Kidney epithelial cell (primary cell): ENCODE measurements at regions not wholly inside any gene's neighbourhood (a gene's known extent, or its start where the extent isn't known, plus 50 kb on each side); places are given as distances from the start of the nearest gene placed in this dataset.

ENCODE experiments used
- DNase-seq: peaks from one replicate; pipeline ENCODE4 v3.0.0-alpha.2; 2010; ENCODE audit warnings: low read depth
- H3K27me3 ChIP-seq: 2 replicates; pipeline ENCODE4 v1.6.0; 2011; ENCODE audit warnings: low read length; ENCODE audit not compliant: control insufficient read depth, insufficient read depth
- H3K36me3 ChIP-seq: 2 replicates; pipeline ENCODE4 v1.5.1; 2011; ENCODE audit warnings: low read length; ENCODE audit not compliant: control insufficient read depth, insufficient read depth
- H3K4me3 ChIP-seq: 2 replicates; pipeline ENCODE4 v1.5.1; 2011; ENCODE audit warnings: low read depth, mild to moderate bottlenecking, control low read depth, low read length
- TF ChIP-seq, protein P1 (sequence below): IDR thresholded peaks from 2 replicates; pipeline ENCODE4 v1.5.1; 2011; ENCODE audit warnings: mild to moderate bottlenecking, moderate library complexity, low read length, control low read depth, inconsistent platforms; ENCODE audit not compliant: insufficient read depth, poor library complexity, severe bottlenecking

DNA sequence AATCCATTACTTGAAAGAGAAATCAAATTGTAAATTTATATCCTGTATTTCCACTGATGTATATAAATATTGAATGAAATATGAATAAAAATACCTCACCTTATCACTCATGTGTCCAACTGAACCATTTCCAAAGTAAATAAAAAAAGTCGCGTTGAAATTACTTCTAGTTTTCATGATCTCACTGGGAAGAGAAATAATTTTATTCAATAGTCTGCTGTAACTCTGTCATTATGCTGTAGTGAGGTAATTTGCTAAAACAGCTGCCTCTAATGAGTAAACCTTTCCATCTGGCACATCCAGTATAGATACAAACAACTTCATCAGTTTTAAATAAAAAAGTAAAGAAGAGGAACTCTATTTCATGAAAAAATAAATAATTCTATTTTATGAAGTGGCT, 611.5 kb downstream of the ZNF608 start:
- Histone ChIP-seq H3K27me3 (no peaks in the 10 kb centered on the region), H3K4me3 (no peak overlapping the region), H3K36me3 (no peaks in the 10 kb centered on the region)
- TF ChIP-seq, protein P1, sequence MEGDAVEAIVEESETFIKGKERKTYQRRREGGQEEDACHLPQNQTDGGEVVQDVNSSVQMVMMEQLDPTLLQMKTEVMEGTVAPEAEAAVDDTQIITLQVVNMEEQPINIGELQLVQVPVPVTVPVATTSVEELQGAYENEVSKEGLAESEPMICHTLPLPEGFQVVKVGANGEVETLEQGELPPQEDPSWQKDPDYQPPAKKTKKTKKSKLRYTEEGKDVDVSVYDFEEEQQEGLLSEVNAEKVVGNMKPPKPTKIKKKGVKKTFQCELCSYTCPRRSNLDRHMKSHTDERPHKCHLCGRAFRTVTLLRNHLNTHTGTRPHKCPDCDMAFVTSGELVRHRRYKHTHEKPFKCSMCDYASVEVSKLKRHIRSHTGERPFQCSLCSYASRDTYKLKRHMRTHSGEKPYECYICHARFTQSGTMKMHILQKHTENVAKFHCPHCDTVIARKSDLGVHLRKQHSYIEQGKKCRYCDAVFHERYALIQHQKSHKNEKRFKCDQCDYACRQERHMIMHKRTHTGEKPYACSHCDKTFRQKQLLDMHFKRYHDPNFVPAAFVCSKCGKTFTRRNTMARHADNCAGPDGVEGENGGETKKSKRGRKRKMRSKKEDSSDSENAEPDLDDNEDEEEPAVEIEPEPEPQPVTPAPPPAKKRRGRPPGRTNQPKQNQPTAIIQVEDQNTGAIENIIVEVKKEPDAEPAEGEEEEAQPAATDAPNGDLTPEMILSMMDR, result no peak
- DNase-seq, result no peak

DNA sequence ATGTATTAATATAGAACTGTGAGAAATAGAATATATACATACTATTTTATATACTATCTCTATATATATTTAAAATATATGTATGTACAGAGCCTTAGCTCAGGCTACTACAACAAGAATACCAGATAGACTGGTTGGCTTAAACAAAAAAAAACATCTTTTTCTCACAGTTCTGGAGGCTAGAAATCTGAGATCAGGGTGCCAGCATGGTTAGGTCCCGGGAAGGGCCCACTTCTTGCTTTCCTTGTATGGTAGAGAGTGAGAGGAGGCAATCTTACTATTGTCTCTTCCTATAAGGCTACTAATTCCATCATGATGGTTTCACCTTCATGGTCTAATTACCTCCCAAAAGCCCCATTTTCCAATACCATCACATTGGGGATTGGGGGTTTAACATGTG, 613.0 kb downstream of the ZNF608 start:
- TF ChIP-seq, protein P1, result no peak
- Histone ChIP-seq H3K27me3 (no peaks in the 10 kb centered on the region), H3K36me3 (no peaks in the 10 kb centered on the region), H3K4me3 (no peak overlapping the region)
- no peak for DNase-seq

DNA sequence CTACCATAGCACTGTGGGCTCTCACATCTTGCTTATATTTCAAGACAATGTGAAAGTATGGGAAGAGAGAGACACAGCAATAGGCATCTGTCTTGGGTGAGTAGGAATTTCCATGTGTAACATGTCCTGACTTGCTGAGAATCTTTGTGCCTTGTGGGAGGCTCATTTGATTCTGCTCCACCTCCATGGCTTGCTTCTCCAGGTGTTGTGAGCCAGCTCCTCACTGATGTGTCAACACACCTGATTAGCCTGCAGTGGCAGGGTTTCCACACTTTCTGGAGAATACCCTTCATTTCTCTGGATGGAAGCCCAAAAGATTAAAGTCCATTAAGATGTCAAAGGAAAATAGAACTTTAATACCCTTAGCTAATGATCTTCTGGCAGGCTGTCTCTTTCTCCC, 613.6 kb downstream of the ZNF608 start:
- DNase-seq, result no peak
- TF ChIP-seq, protein P1, result no peak
- Histone ChIP-seq H3K27me3 (no peaks in the 10 kb centered on the region), H3K36me3 (no peaks in the 10 kb centered on the region), H3K4me3 (no peak overlapping the region)

DNA sequence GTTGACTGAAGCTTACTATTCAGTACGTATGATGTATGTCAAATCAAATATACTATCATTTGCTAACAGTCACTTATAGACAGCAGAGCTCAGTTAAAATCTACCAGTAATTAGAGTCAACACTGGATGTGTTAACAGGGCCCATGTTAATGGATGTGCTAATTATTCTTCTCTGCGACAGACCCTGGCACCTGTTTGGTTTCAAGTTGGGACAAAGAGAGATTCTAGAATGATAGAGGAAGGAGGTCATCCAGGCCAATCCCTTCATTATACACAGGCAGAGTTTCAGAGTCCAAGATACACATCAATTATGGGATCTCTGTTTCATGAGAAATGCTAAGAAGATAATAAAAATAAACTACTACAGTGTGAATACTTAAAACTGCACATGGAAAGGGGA, 615.0 kb downstream of the ZNF608 start:
- TF ChIP-seq, protein P1, result no peak
- DNase-seq, result no peak
- no peaks in the 10 kb centered on the region for H3K27me3 ChIP-seq
- no peak overlapping the region for H3K4me3 ChIP-seq
- no peaks in the 10 kb centered on the region for H3K36me3 ChIP-seq

DNA sequence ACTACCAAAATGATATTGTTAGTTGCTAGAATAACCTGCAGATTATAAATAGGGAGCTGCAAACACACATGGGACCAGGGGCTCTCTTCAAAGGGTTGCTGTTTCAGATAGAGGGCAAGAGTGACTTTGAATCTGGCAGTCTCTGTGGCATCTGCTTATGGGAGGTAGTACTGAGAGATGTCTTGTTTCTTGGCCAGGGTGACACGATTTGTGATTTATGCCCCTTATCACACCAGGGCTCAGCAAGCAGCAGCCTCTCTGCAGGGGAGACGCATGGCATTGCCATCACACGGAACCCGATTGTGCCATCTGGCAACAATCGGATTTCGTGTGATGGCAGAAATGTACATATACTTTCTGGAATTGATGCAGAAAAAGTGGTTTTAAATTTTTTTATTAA, 615.6 kb downstream of the ZNF608 start:
- Histone ChIP-seq H3K36me3 (no peaks in the 10 kb centered on the region), H3K4me3 (no peak overlapping the region), H3K27me3 (no peaks in the 10 kb centered on the region)
- TF ChIP-seq, protein P1, result no peak
- DNase-seq, result no peak

DNA sequence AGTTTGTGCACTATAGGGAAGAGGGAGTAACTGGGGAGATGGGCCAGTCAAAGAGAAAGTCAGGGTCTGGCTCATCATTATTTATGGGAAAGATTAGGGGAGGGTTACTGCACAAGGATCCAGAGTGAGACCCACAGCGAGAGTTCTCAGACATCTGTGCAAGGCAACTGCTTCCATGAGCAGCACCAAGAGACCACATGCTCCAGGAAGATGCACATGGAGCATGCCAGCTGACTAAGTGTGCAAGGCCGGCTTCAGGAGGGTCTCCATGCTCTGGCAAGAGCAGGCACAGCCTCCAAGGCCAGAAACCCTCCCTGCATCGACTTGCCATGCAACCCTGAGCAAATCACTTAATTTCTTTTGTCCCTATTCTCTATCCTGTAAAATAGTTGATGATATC, 616.9 kb downstream of the CSNK1G3 start:
- no peak for DNase-seq
- Histone ChIP-seq H3K4me3 (no peak overlapping the region), H3K36me3 (no peaks in the 10 kb centered on the region), H3K27me3 (no peaks in the 10 kb centered on the region)
- TF ChIP-seq, protein P1, result no peak
